Stimulated activated CD8-positive, alpha-beta memory T cell treated with anti-CD3 and anti-CD28 coated beads, Interleukin-7, amount 100 ng/mL, for 1 hour (primary cell): ENCODE measurements at regions not wholly inside any gene's neighbourhood (a gene's known extent, or its start where the extent isn't known, plus 50 kb on each side); places are given as distances from the start of the nearest gene placed in this dataset.
"Not testable (repeated sequence)": the region's sequence is repeated elsewhere in the genome, so short reads cannot be mapped to it uniquely, and the experiment has no call there.

ENCODE experiments used
- DNase-seq, 2 donors: peaks; one replicate each; pipeline ENCODE4 v3.0.0-alpha.2; 2020; ENCODE audit warnings: low read depth in 2 of 2

GRCh38 chr6:27544612-27545260, 71.8 kb upstream of the ZNF184 start:
- DNase-seq = no peak

- DNase-seq = not testable (repeated sequence)
Measured at GRCh38 chr6:27544135-27544534, 71.2 kb upstream of the ZNF184 start.

- no peak for DNase-seq
Measured at GRCh38 chr6:27542485-27542884, 69.6 kb upstream of the ZNF184 start.

GRCh38 chr6:27541933-27542297, 69.0 kb upstream of the ZNF184 start:
- DNase-seq = no peak

GRCh38 chr6:27541212-27541932, 68.5 kb upstream of the ZNF184 start:
- DNase-seq = no peak

GRCh38 chr6:27539551-27539950, 66.6 kb upstream of the ZNF184 start:
- DNase-seq = no peak

- DNase-seq = no peak
Measured at GRCh38 chr6:27532820-27533538, 60.1 kb upstream of the ZNF184 start.

- no peak for DNase-seq
Measured at GRCh38 chr6:27531772-27532459, 59.0 kb upstream of the ZNF184 start.

- not testable (repeated sequence) for DNase-seq
Measured at GRCh38 chr6:27529796-27530195, 56.9 kb upstream of the ZNF184 start.

GRCh38 chr6:27528714-27529113, 55.8 kb upstream of the ZNF184 start:
- no peak for DNase-seq
